PC-9 (cell line): ENCODE measurements at regions not wholly inside any gene's neighbourhood (a gene's known extent, or its start where the extent isn't known, plus 50 kb on each side); places are given as distances from the start of the nearest gene placed in this dataset.

Experiments
- CTCF ChIP-seq: fragments of 200-600 bp; sonication (generic); conservative IDR thresholded peaks from 2 replicates; pipeline ENCODE4 v1.6.1; 2017; ENCODE audit warnings: mixed run types, antibody characterized with exemption, mild to moderate bottlenecking, moderate library complexity
- EZH2 ChIP-seq: fragments of 200-600 bp; sonication (generic); IDR thresholded peaks from 2 replicates; pipeline ENCODE4 v1.8.0; 2017; ENCODE audit warnings: antibody characterized with exemption, low read depth

- TF ChIP-seq CTCF (no peak), EZH2 (no peak)
Observed at GRCh38 chr13:77477299-77477848, 58.1 kb upstream of the SCEL start.
